ENCODE measurements at regions not wholly inside any gene's neighbourhood (a gene's known extent, or its start where the extent isn't known, plus 50 kb on each side); places are given as distances from the start of the nearest gene placed in this dataset.

- no peak overlapping the region for H3K4me3 ChIP-seq
- no peaks in the 10 kb centered on the region for H3K4me1 ChIP-seq
- no peaks in the 10 kb centered on the region for H3K9me3 ChIP-seq
- DNase-seq (ENCODE audit: low spot score in 2 of 2): no peak
- H3K36me3 ChIP-seq: no peaks in the 10 kb centered on the region
- H3K27ac ChIP-seq: no peak overlapping the region
- whole genome bisulfite sequencing: 28% methylated on average over 1 of the region's 1 CpG
- no peaks in the 10 kb centered on the region for H3K27me3 ChIP-seq
- TF ChIP-seq POLR2AphosphoS5 (IDR thresholded peaks at IDR 0.05) (no peak), EP300 (IDR thresholded peaks at IDR 0.05) (no peak), POLR2A (IDR thresholded peaks at IDR 0.05) (no peak)
- TF ChIP-seq, protein P1, sequence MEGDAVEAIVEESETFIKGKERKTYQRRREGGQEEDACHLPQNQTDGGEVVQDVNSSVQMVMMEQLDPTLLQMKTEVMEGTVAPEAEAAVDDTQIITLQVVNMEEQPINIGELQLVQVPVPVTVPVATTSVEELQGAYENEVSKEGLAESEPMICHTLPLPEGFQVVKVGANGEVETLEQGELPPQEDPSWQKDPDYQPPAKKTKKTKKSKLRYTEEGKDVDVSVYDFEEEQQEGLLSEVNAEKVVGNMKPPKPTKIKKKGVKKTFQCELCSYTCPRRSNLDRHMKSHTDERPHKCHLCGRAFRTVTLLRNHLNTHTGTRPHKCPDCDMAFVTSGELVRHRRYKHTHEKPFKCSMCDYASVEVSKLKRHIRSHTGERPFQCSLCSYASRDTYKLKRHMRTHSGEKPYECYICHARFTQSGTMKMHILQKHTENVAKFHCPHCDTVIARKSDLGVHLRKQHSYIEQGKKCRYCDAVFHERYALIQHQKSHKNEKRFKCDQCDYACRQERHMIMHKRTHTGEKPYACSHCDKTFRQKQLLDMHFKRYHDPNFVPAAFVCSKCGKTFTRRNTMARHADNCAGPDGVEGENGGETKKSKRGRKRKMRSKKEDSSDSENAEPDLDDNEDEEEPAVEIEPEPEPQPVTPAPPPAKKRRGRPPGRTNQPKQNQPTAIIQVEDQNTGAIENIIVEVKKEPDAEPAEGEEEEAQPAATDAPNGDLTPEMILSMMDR (IDR thresholded peaks at IDR 0.05): no peak
Observed at GRCh38 chr12:78490861-78491260, 373.7 kb upstream of the SYT1 start.

DNA sequence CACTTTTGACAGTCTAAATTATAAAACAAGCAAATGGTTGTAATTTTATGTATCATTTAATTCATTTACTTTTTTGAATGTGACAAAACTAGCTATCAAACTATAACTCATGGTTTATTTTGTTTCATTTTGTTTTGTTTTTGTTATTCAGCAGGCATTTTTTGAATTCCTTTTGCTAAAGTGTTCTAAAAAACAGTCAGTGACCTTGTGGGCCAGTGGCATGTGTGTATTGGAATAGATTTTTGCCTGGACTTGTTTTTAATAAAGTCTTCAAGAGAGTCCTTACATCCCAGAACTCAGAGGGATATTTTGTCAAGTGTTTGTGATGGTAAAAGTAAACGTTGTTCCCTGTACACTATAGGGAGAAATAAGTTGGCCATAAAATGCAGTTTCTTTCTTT is 369.7 kb upstream of the SYT1 start:
- no peaks in the 10 kb centered on the region for H3K9me3 ChIP-seq
- H3K4me1 ChIP-seq: no peaks in the 10 kb centered on the region
- TF ChIP-seq, protein P1 (IDR thresholded peaks at IDR 0.05): no peak
- no peak for TF ChIP-seq EP300 (IDR thresholded peaks at IDR 0.05)
- TF ChIP-seq POLR2A (IDR thresholded peaks at IDR 0.05): no peak
- no peak for TF ChIP-seq POLR2AphosphoS5 (IDR thresholded peaks at IDR 0.05)
- no peak overlapping the region for H3K4me3 ChIP-seq
- no peak for DNase-seq (ENCODE audit: low spot score in 2 of 2)
- 50% methylated on average over 1 of the region's 1 CpG for WGBS
- H3K27me3 ChIP-seq: no peaks in the 10 kb centered on the region
- H3K27ac ChIP-seq: no peak overlapping the region
- no peaks in the 10 kb centered on the region for H3K36me3 ChIP-seq

DNA sequence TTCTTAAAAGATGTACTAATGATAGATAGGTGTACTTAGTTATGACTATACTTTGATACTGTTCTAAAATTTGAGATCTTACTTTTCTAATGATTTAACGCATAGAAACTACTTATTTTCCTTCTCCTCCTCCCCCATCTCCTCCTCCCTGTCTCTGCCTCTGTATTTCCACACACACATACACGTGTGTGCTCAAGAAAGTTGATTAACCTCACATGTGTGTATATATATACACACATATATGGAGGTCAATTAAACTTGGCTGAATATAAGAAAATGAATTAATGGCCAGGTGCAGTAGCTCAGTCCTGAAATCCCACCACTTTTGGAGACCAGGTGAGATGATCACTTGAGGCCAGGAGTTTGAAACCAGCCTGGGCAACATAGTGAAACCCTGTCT is 362.7 kb upstream of the SYT1 start:
- DNase-seq (ENCODE audit: low spot score in 2 of 2): no peak
- H3K9me3 ChIP-seq: no peaks in the 10 kb centered on the region
- TF ChIP-seq, protein P1 (IDR thresholded peaks at IDR 0.05): no peak
- TF ChIP-seq POLR2AphosphoS5 (IDR thresholded peaks at IDR 0.05) (no peak), EP300 (IDR thresholded peaks at IDR 0.05) (no peak), POLR2A (IDR thresholded peaks at IDR 0.05) (no peak)
- no peaks in the 10 kb centered on the region for H3K36me3 ChIP-seq
- H3K4me1 ChIP-seq: no peaks in the 10 kb centered on the region
- H3K27me3 ChIP-seq: no peaks in the 10 kb centered on the region
- no peak overlapping the region for H3K27ac ChIP-seq
- no peak overlapping the region for H3K4me3 ChIP-seq
- 82% methylated on average over 2 of the region's 2 CpGs for WGBS

- Histone ChIP-seq H3K9me3 (peaks cover 15% of the 10 kb centered on the region), H3K27ac (no peak overlapping the region), H3K4me1 (no peaks in the 10 kb centered on the region), H3K4me3 (no peak overlapping the region), H3K27me3 (no peaks in the 10 kb centered on the region), H3K36me3 (no peaks in the 10 kb centered on the region)
- TF ChIP-seq, protein P1 (IDR thresholded peaks at IDR 0.05): no peak
- TF ChIP-seq POLR2A (IDR thresholded peaks at IDR 0.05): no peak
- no peak for TF ChIP-seq POLR2AphosphoS5 (IDR thresholded peaks at IDR 0.05)
- TF ChIP-seq EP300 (IDR thresholded peaks at IDR 0.05): no peak
- 86% methylated on average over 4 of the region's 4 CpGs for WGBS
- no peak for DNase-seq (ENCODE audit: low spot score in 2 of 2)
Observed at GRCh38 chr12:78519422-78519821, 345.2 kb upstream of the SYT1 start.

- DNase-seq (ENCODE audit: low spot score in 2 of 2): peak in 1 of 2 donors; percentile 41
- Histone ChIP-seq H3K9me3 (no peaks in the 10 kb centered on the region), H3K4me3 (no peak overlapping the region), H3K27me3 (no peaks in the 10 kb centered on the region), H3K27ac (no peak overlapping the region), H3K4me1 (no peaks in the 10 kb centered on the region), H3K36me3 (no peaks in the 10 kb centered on the region)
- 42% methylated on average over 4 of the region's 4 CpGs for WGBS
- TF ChIP-seq, protein P1 (IDR thresholded peaks at IDR 0.05): no peak
- TF ChIP-seq POLR2A (IDR thresholded peaks at IDR 0.05): no peak
- no peak for TF ChIP-seq EP300 (IDR thresholded peaks at IDR 0.05)
- TF ChIP-seq POLR2AphosphoS5 (IDR thresholded peaks at IDR 0.05): no peak
Observed at GRCh38 chr12:78530100-78530765, 334.3 kb upstream of the SYT1 start.

All from suprapubic skin (tissue), 4 donors.